ENCODE measurements at regions not wholly inside any gene's neighbourhood (a gene's known extent, or its start where the extent isn't known, plus 50 kb on each side); places are given as distances from the start of the nearest gene placed in this dataset.

DNA sequence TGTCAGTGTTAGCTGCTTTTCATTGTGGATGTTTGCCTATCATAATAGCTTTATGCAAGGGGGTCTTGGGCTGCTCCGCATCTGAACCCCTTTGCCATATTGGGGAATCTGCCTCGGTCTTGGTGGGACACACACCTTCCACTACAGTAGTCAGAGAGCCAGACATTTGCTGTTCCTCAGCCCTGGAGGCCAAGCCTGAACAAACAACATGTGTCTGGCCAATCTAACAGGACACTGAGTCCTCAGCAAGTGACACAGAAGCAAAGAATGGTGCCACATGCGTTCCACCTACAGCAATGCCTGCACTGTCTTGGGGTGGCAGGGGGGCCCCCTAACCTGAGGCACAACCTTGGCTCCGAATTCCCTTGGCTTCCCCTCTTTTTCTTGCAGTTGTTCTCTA is 243.9 kb downstream of the LY86 start:
- H3K9me3 Mint-ChIP-seq (ENCODE audit: unreplicated experiment): no peaks in the 10 kb centered on the region
- peaks cover 6% of the 10 kb centered on the region for H3K36me3 Mint-ChIP-seq (ENCODE audit: insufficient read depth, unreplicated experiment)
- no TSS peak for BruUV-seq (replicated peaks)

GRCh38 chr6:6834356-6835222 is 246.1 kb downstream of the LY86 start:
- peak; percentile 65 for DNase-seq (ENCODE audit: unreplicated experiment)

More for the DNA sequence above, 243.9 kb downstream of the LY86 start:
- Mint-ChIP-seq H3K4me3 (ENCODE audit: unreplicated experiment) (no peak overlapping the region), H3K27me3 (ENCODE audit: insufficient read depth, unreplicated experiment) (no peaks in the 10 kb centered on the region), H3K27ac (ENCODE audit: low read depth, unreplicated experiment) (peak overlapping the region; percentile 8), H3K4me1 (ENCODE audit: insufficient read depth, unreplicated experiment) (peaks cover 9% of the 10 kb centered on the region)
- no peak for DNase-seq (ENCODE audit: unreplicated experiment)
- CTCF ChIA-PET: interaction anchor here (1.0 kb wide), 1 partner anchor 132 kb away, joined by 3 read pairs; no protein-coding TSS in a partner anchor
- TF ChIP-seq, protein P1, sequence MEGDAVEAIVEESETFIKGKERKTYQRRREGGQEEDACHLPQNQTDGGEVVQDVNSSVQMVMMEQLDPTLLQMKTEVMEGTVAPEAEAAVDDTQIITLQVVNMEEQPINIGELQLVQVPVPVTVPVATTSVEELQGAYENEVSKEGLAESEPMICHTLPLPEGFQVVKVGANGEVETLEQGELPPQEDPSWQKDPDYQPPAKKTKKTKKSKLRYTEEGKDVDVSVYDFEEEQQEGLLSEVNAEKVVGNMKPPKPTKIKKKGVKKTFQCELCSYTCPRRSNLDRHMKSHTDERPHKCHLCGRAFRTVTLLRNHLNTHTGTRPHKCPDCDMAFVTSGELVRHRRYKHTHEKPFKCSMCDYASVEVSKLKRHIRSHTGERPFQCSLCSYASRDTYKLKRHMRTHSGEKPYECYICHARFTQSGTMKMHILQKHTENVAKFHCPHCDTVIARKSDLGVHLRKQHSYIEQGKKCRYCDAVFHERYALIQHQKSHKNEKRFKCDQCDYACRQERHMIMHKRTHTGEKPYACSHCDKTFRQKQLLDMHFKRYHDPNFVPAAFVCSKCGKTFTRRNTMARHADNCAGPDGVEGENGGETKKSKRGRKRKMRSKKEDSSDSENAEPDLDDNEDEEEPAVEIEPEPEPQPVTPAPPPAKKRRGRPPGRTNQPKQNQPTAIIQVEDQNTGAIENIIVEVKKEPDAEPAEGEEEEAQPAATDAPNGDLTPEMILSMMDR (IDR thresholded peaks at IDR 0.05; ENCODE audit: unreplicated experiment): no peak
- intact Hi-C loops (cut with micrococcal nuclease): no loop called here
- POLR2A ChIA-PET: interaction anchor here (1.2 kb wide), 1 partner anchor 24 kb away, joined by 6 read pairs; no protein-coding TSS in a partner anchor

GRCh38 chr6:6835223-6835503 is 246.6 kb downstream of the LY86 start:
- Mint-ChIP-seq H3K27me3 (ENCODE audit: insufficient read depth, unreplicated experiment) (no peaks in the 10 kb centered on the region), H3K27ac (ENCODE audit: low read depth, unreplicated experiment) (no peak overlapping the region), H3K9me3 (ENCODE audit: unreplicated experiment) (no peaks in the 10 kb centered on the region), H3K36me3 (ENCODE audit: insufficient read depth, unreplicated experiment) (no peaks in the 10 kb centered on the region), H3K4me1 (ENCODE audit: insufficient read depth, unreplicated experiment) (peaks cover 9% of the 10 kb centered on the region), H3K4me3 (ENCODE audit: unreplicated experiment) (no peak overlapping the region)
- TF ChIP-seq, protein P1 (IDR thresholded peaks at IDR 0.05; ENCODE audit: unreplicated experiment): no peak
- no peak for DNase-seq (ENCODE audit: unreplicated experiment)
- ChIA-PET POLR2A (interaction anchor here (0.6 to 1.2 kb wide), 5 partner anchors 8 to 567 kb away, joined by 3 to 5 read pairs (median 3); no protein-coding TSS in a partner anchor), CTCF (no interaction called here)
- intact Hi-C loops (cut with micrococcal nuclease): no loop called here
- no TSS peak for BruUV-seq (replicated peaks)

More at GRCh38 chr6:6834356-6835222, 246.1 kb downstream of the LY86 start:
- intact Hi-C loops (cut with micrococcal nuclease): no loop called here
- no peak overlapping the region for H3K27ac Mint-ChIP-seq (ENCODE audit: low read depth, unreplicated experiment)
- no peaks in the 10 kb centered on the region for H3K9me3 Mint-ChIP-seq (ENCODE audit: unreplicated experiment)
- no peak overlapping the region for H3K4me3 Mint-ChIP-seq (ENCODE audit: unreplicated experiment)
- POLR2A ChIA-PET: interaction anchor here (0.6 to 1.2 kb wide), 6 partner anchors 8 to 59 kb away, joined by 3 to 4 read pairs (median 3); no protein-coding TSS in a partner anchor
- H3K36me3 Mint-ChIP-seq (ENCODE audit: insufficient read depth, unreplicated experiment): no peaks in the 10 kb centered on the region
- no TSS peak for BruUV-seq (replicated peaks)
- H3K4me1 Mint-ChIP-seq (ENCODE audit: insufficient read depth, unreplicated experiment): peaks cover 9% of the 10 kb centered on the region
- TF ChIP-seq, protein P1 (IDR thresholded peaks at IDR 0.05; ENCODE audit: unreplicated experiment): no peak
- H3K27me3 Mint-ChIP-seq (ENCODE audit: insufficient read depth, unreplicated experiment): no peaks in the 10 kb centered on the region
- CTCF ChIA-PET: no interaction called here

DNA sequence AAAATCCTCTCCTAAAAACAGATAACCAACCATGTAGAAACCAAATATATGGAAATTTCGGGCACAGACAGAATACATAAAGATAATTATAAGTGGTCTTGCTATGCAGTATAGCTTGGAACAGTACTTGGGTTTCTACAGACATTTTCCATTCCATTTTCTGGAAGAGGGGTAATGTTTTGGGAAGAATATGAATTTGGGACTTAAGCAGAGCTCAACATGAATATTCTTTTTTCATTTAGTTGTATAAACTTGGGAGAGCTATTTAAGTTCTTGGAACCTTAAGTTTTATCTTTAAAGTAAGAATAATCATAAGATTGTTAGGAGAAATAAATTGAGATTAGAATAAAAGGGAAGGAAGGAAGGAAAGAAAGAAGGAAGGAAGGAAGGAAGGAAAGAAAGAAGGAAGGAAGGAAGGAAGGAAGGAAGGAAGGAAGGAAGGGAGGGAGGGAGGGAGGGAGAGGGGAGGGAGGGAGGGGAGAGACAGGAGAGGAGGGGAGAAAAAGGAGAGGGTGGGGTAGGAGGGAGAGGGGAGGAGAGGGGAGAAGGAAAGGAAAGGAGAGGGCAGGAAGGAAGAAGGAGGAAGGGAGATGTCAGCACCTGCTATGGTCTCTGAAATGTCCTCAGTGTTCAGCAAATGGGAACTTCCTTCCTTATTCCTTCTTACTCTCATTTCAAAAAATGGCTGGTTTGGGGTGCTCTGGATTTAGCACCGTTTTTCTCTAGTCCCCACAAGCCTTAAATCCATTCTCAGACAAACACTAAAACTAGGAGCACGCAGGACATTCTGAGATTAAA is 248.3 kb downstream of the LY86 start:
- peaks cover 17% of the 10 kb centered on the region for H3K4me1 Mint-ChIP-seq (ENCODE audit: insufficient read depth, unreplicated experiment)
- CTCF ChIA-PET: no interaction called here

More for the DNA sequence above, 248.3 kb downstream of the LY86 start:
- H3K9me3 Mint-ChIP-seq (ENCODE audit: unreplicated experiment): no peaks in the 10 kb centered on the region
- TF ChIP-seq, protein P1 (IDR thresholded peaks at IDR 0.05; ENCODE audit: unreplicated experiment): no peak
- no peak overlapping the region for H3K4me3 Mint-ChIP-seq (ENCODE audit: unreplicated experiment)
- H3K27me3 Mint-ChIP-seq (ENCODE audit: insufficient read depth, unreplicated experiment): no peaks in the 10 kb centered on the region
- no peaks in the 10 kb centered on the region for H3K36me3 Mint-ChIP-seq (ENCODE audit: insufficient read depth, unreplicated experiment)
- intact Hi-C loops (cut with micrococcal nuclease): no loop called here
- POLR2A ChIA-PET: interaction anchor here (0.6 kb wide), 2 partner anchors 55 to 351 kb away, joined by 3 read pairs; no protein-coding TSS in a partner anchor
- H3K27ac Mint-ChIP-seq (ENCODE audit: low read depth, unreplicated experiment): no peak overlapping the region
- BruUV-seq (replicated peaks): no TSS peak
- no peak for DNase-seq (ENCODE audit: unreplicated experiment)

Data from MCF 10A (cell line).